B cell (primary cell): ENCODE measurements at regions not wholly inside any gene's neighbourhood (a gene's known extent, or its start where the extent isn't known, plus 50 kb on each side); places are given as distances from the start of the nearest gene placed in this dataset.

Source experiments
- ATAC-seq: fragments of 200-7000 bp; cut with Tn5 transposase; one replicate; pipeline ENCODE4 v1.10.0; 2021; ENCODE audit warnings: low read depth, mild to moderate bottlenecking, moderate number of reproducible peaks, moderate library complexity
- CTCF ChIA-PET: fragments of 350-600 bp; sonication (Branson Sonifier 250); formaldehyde crosslinking; loops from one replicate; lab custom pipeline; 2021; ENCODE audit warnings: antibody characterized with exemption, inconsistent platforms; lab: Charles Lee
- POLR2A ChIA-PET: fragments of 350-600 bp; sonication (Branson Sonifier 250); formaldehyde crosslinking; loops from one replicate; lab custom pipeline; 2021; ENCODE audit warnings: antibody characterized with exemption; lab: Charles Lee
- DNase-seq: peaks from one replicate; pipeline ENCODE4 v3.0.0; 2013
- H2AFZ ChIP-seq: 2 replicates; pipeline ENCODE4 v1.6.1; 2012; ENCODE audit warnings: mild to moderate bottlenecking, low read depth, low read length; ENCODE audit not compliant: insufficient read depth, poor library complexity, severe bottlenecking
- H3K27ac ChIP-seq, 2 donors: 1 replicate in 1 of 2; 2 replicates in 1 of 2; pipeline ENCODE4 v1.5.1; 2012 to 2013; ENCODE audit warnings: low read length in 2 of 2, mild to moderate bottlenecking in 2 of 2, moderate library complexity in 1 of 2
- H3K27me3 ChIP-seq, 4 experiments: fragments of 200-600 bp in 1 of 4; sonication (generic) in 1 of 4; replicated peaks in 1 of 4; 1 replicate in 2 of 4; 2 replicates in 2 of 4; pipeline versions ENCODE4 v1.6.1 to v1.7.0; 2013 to 2016; ENCODE audit warnings: low read length in 3 of 4, mild to moderate bottlenecking in 2 of 4, mixed read lengths in 1 of 4, moderate library complexity in 1 of 4; ENCODE audit not compliant: insufficient read depth in 4 of 4, control insufficient read depth in 3 of 4; ENCODE audit errors: control extremely low read depth in 1 of 4
- H3K36me3 ChIP-seq, 2 experiments: replicated peaks in 1 of 2; 1 replicate in 1 of 2; 2 replicates in 1 of 2; pipeline versions ENCODE4 v1.6.1 to v1.7.1; 2013; ENCODE audit warnings: low read length in 1 of 2; ENCODE audit not compliant: insufficient read depth in 2 of 2, control insufficient read depth in 1 of 2; ENCODE audit errors: control extremely low read depth in 1 of 2, extremely low read depth in 1 of 2
- H3K4me1 ChIP-seq, 2 donors: fragments of 200-600 bp in 1 of 2; sonication (generic) in 1 of 2; 1 replicate in 1 of 2; 2 replicates in 1 of 2; pipeline versions ENCODE4 v1.5.1 to v1.6.1; 2013 to 2017; ENCODE audit warnings: low read length in 2 of 2; ENCODE audit not compliant: control insufficient read depth in 2 of 2, insufficient read depth in 2 of 2
- H3K4me2 ChIP-seq: replicated peaks from 2 replicates; pipeline ENCODE3; 2012; ENCODE audit warnings: mild to moderate bottlenecking, low read depth, low read length; ENCODE audit not compliant: poor library complexity, severe bottlenecking
- H3K4me3 ChIP-seq, 5 experiments: fragments of 200-600 bp in 1 of 5; sonication (generic) in 1 of 5; 1 replicate in 3 of 5; 2 replicates in 2 of 5; pipeline versions ENCODE4 v1.5.1 to v1.7.0; 2011 to 2016; ENCODE audit warnings: low read length in 4 of 5, mild to moderate bottlenecking in 4 of 5, low read depth in 2 of 5, control low read depth in 1 of 5, moderate library complexity in 1 of 5; ENCODE audit not compliant: insufficient read depth in 1 of 5; ENCODE audit errors: control extremely low read depth in 1 of 5, extremely low read depth in 1 of 5
- H3K79me2 ChIP-seq: fragments of 200-600 bp; sonication (generic); one replicate; pipeline ENCODE4 v1.6.0; 2016; ENCODE audit warnings: low read length; ENCODE audit not compliant: control insufficient read depth, insufficient read depth
- H3K9ac ChIP-seq: fragments of 200-600 bp; sonication (generic); 2 replicates; pipeline ENCODE4 v1.6.1; 2017; ENCODE audit warnings: mild to moderate bottlenecking, low read length, moderate library complexity
- H3K9me3 ChIP-seq, 3 donors: one replicate each; pipeline versions ENCODE4 v1.6.1 to v1.7.1; 2013; ENCODE audit warnings: low read length in 2 of 3; ENCODE audit not compliant: control insufficient read depth in 2 of 3, insufficient read depth in 1 of 3; ENCODE audit errors: control extremely low read depth in 1 of 3
- H4K20me1 ChIP-seq: 2 replicates; pipeline ENCODE4 v1.6.0; 2012; ENCODE audit warnings: mild to moderate bottlenecking, low read length; ENCODE audit not compliant: insufficient read depth, control insufficient read depth, poor library complexity, severe bottlenecking
- H3K27ac Mint-ChIP-seq: one replicate; pipeline ENCODE4 v1.8.0; 2021; ENCODE audit warnings: mixed read lengths
- H3K27me3 Mint-ChIP-seq: one replicate; pipeline ENCODE4 v1.8.0; 2021; ENCODE audit warnings: mixed read lengths
- H3K4me1 Mint-ChIP-seq: one replicate; pipeline ENCODE4 v1.8.0; 2021; ENCODE audit warnings: mixed read lengths
- H3K4me3 Mint-ChIP-seq: one replicate; pipeline ENCODE4 v1.8.0; 2021; ENCODE audit warnings: mixed read lengths
- H3K9me3 Mint-ChIP-seq: one replicate; pipeline ENCODE4 v1.8.0; 2022; ENCODE audit warnings: mixed read lengths; ENCODE audit not compliant: insufficient read depth
- EZH2 ChIP-seq: IDR thresholded peaks from 2 replicates; pipeline ENCODE4 v1.6.1; 2012; ENCODE audit warnings: borderline replicate concordance, low read depth, mild to moderate bottlenecking, moderate library complexity, low read length; ENCODE audit not compliant: insufficient read depth, poor library complexity, severe bottlenecking
- WGBS: methylation state at CpG from one replicate; pipeline ENCODE4 v1.1.5; 2013; ENCODE audit warnings: missing lambda C conversion rate; ENCODE audit not compliant: insufficient coverage; 5-methylcytosine and 5-hydroxymethylcytosine counted together
- intact Hi-C: fragments of 100-400 bp; cut with micrococcal nuclease; formaldehyde crosslinking; loops from one replicate; pipeline ENCODE4 v1.10.0; 2022
- TF ChIP-seq, protein P1 (sequence below): fragments of 200-600 bp; IDR thresholded peaks from one replicate; pipeline ENCODE4 v1.8.0; 2022; ENCODE audit warnings: antibody characterized with exemption, mild to moderate bottlenecking

DNA sequence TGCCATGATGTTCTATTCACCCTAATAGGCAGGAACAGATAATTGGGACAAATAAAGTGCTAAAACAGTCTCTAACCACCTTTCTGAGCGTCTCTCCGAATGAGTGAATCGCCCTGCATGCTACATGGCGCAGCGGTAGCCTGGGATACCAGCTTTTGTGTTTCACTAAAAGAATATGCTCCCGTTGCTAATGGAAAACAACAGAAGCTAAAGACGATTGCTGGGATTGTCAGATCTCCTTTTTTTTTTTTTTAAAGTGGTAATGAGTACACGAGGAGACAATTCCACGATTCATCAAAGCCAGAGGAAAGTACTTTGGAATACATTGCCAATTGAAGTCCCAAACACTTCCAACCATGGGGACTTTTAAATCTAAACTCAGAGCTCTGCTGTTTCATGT lies 1815.3 kb upstream of the CELF4 start:
- no peak for DNase-seq
- 91% methylated on average over 7 of the region's 9 CpGs for WGBS
- H3K79me2 ChIP-seq: no peaks in the 10 kb centered on the region
- H3K27ac ChIP-seq: no peak overlapping the region
- H3K4me2 ChIP-seq: no peak overlapping the region
- CTCF ChIA-PET: no interaction called here
- Mint-ChIP-seq H3K4me3 (no peak overlapping the region), H3K27me3 (no peaks in the 10 kb centered on the region), H3K4me1 (no peaks in the 10 kb centered on the region), H3K9me3 (no peaks in the 10 kb centered on the region), H3K27ac (no peak overlapping the region)
- no peak overlapping the region for H2AFZ ChIP-seq
- no peaks in the 10 kb centered on the region for H3K27me3 ChIP-seq
- H3K9me3 ChIP-seq: peaks cover 0 to 1% (median 0%) of the 10 kb centered on the region in 3 donors
- H4K20me1 ChIP-seq: no peaks in the 10 kb centered on the region
- no peak overlapping the region for H3K9ac ChIP-seq
- H3K4me1 ChIP-seq: no peaks in the 10 kb centered on the region
- TF ChIP-seq EZH2: no peak
- TF ChIP-seq, protein P1, sequence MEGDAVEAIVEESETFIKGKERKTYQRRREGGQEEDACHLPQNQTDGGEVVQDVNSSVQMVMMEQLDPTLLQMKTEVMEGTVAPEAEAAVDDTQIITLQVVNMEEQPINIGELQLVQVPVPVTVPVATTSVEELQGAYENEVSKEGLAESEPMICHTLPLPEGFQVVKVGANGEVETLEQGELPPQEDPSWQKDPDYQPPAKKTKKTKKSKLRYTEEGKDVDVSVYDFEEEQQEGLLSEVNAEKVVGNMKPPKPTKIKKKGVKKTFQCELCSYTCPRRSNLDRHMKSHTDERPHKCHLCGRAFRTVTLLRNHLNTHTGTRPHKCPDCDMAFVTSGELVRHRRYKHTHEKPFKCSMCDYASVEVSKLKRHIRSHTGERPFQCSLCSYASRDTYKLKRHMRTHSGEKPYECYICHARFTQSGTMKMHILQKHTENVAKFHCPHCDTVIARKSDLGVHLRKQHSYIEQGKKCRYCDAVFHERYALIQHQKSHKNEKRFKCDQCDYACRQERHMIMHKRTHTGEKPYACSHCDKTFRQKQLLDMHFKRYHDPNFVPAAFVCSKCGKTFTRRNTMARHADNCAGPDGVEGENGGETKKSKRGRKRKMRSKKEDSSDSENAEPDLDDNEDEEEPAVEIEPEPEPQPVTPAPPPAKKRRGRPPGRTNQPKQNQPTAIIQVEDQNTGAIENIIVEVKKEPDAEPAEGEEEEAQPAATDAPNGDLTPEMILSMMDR: no peak
- intact Hi-C loops: no loop called here
- POLR2A ChIA-PET: no interaction called here
- no peak for ATAC-seq
- no peak overlapping the region for H3K4me3 ChIP-seq
- H3K36me3 ChIP-seq: no peaks in the 10 kb centered on the region

DNA sequence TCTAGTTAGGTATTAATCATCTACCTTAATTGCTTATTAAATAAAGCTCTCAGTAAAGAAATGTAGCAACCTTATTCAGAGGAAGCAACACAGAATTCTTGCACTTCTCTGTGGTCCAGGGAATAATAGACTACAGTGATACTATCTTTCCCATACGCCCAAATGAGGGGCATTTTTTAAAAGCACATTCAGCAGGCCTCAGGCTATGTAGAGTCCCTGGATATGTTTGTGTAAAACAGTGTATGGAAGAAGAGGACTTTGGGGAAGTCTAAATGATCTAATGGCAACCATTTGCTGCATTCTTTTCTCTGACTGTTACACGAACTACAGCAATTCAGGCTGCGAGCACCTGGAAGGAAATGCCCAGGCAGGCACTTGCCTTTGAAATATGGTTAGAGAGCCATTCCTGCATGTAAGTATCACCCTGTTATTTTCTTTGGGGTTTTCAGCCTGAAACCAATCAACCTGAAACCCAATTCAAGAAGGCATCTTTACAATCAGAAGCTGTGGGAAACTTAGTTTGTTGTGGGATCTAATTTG lies 1814.7 kb upstream of the CELF4 start:
- H3K9ac ChIP-seq: no peak overlapping the region
- H3K4me3 ChIP-seq: no peak overlapping the region
- H3K27me3 Mint-ChIP-seq: no peaks in the 10 kb centered on the region
- H3K4me1 ChIP-seq: no peaks in the 10 kb centered on the region
- no peaks in the 10 kb centered on the region for H3K4me1 Mint-ChIP-seq
- no peaks in the 10 kb centered on the region for H4K20me1 ChIP-seq
- H3K4me2 ChIP-seq: no peak overlapping the region
- CTCF ChIA-PET: no interaction called here
- no peak overlapping the region for H3K27ac ChIP-seq
- ATAC-seq (no peak), DNase-seq (no peak)
- H3K79me2 ChIP-seq: no peaks in the 10 kb centered on the region
- no peak overlapping the region for H3K27ac Mint-ChIP-seq
- 100% methylated on average over 1 of the region's 3 CpGs for WGBS
- H3K27me3 ChIP-seq: no peaks in the 10 kb centered on the region
- POLR2A ChIA-PET: no interaction called here
- no peaks in the 10 kb centered on the region for H3K9me3 Mint-ChIP-seq
- intact Hi-C loops: no loop called here
- no peak overlapping the region for H2AFZ ChIP-seq
- H3K36me3 ChIP-seq: no peaks in the 10 kb centered on the region
- TF ChIP-seq, protein P1: no peak
- no peak for TF ChIP-seq EZH2
- H3K9me3 ChIP-seq: peaks cover 0 to 1% (median 0%) of the 10 kb centered on the region in 3 donors
- H3K4me3 Mint-ChIP-seq: no peak overlapping the region
